ENCODE measurements at regions not wholly inside any gene's neighbourhood (a gene's known extent, or its start where the extent isn't known, plus 50 kb on each side); places are given as distances from the start of the nearest gene placed in this dataset.
"Not testable (repeated sequence)": the region's sequence is repeated elsewhere in the genome, so short reads cannot be mapped to it uniquely, and the experiment has no call there.

GRCh38 chr5:18517641-18518380 lies 883.6 kb downstream of the TAF11L14 start:
- DNase-seq (ENCODE audit: low read depth in 2 of 2, low spot score in 1 of 2), result no peak

- DNase-seq (ENCODE audit: low read depth in 2 of 2, low spot score in 1 of 2), result no peak
These were observed 889.1 kb downstream of the TAF11L14 start for GRCh38 chr5:18523380-18523779.

- DNase-seq (ENCODE audit: low read depth in 2 of 2, low spot score in 1 of 2), result no peak
These were observed 892.6 kb downstream of the TAF11L14 start for GRCh38 chr5:18526792-18527405.

GRCh38 chr5:18533137-18533536 lies 898.9 kb downstream of the TAF11L14 start:
- no peak for DNase-seq (ENCODE audit: low read depth in 2 of 2, low spot score in 1 of 2)

- DNase-seq (ENCODE audit: low read depth in 2 of 2, low spot score in 1 of 2), result no peak
These were observed 899.9 kb downstream of the TAF11L14 start for GRCh38 chr5:18534119-18534518.

DNA sequence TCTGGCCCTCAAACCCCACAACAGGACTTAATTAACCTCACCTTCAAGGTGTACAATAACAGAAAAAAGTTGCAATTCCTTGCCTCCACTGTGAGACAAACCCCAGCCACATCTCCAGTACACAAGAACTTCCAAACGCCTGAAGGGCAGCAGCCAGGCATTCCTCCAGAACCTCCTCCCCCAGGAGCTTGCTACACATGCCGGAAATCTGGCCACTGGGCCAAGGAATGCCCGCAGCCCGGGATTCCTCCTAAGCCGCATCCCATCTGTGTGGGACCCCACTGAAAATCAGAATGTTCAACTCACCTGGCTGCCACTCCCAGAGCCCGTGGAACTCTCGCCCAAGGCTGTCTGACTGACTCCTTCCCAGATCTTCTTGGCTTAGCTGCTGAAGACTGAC lies 901.5 kb downstream of the TAF11L14 start:
- DNase-seq (ENCODE audit: low read depth in 2 of 2, low spot score in 1 of 2), result not testable (repeated sequence)

GRCh38 chr5:18544421-18544820 lies 910.2 kb downstream of the TAF11L14 start:
- no peak for DNase-seq (ENCODE audit: low read depth in 2 of 2, low spot score in 1 of 2)

DNA sequence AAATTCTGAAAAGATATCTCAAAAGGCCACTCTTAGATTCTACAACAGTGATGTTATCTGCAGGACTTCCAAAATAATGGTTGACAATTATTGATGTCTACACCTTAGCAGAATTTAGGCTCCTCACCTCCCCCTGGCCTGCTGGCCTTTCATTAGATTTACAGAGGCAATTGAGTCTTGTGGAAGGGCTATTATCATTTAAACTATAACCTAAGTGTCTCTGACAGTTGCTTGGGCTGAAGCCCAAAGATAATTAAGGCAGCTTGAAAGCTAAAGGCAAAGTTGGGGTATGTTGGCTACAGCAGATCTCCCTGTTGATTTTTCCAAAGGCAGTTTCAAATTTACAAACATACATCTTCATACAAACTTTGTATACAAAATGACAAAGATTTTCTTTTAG lies 912.3 kb downstream of the TAF11L14 start:
- DNase-seq (ENCODE audit: low read depth in 2 of 2, low spot score in 1 of 2), result no peak

- DNase-seq (ENCODE audit: low read depth in 2 of 2, low spot score in 1 of 2), result no peak
These were observed 917.5 kb downstream of the TAF11L14 start for GRCh38 chr5:18551716-18552115.

GRCh38 chr5:18553269-18553668 lies 919.0 kb downstream of the TAF11L14 start:
- DNase-seq (ENCODE audit: low read depth in 2 of 2, low spot score in 1 of 2), result no peak

- DNase-seq (ENCODE audit: low read depth in 2 of 2, low spot score in 1 of 2), result no peak
These were observed 926.3 kb downstream of the TAF11L14 start for GRCh38 chr5:18560602-18561001.

GRCh38 chr5:18563853-18564252 lies 929.6 kb downstream of the TAF11L14 start:
- DNase-seq (ENCODE audit: low read depth in 2 of 2, low spot score in 1 of 2), result no peak

DNA sequence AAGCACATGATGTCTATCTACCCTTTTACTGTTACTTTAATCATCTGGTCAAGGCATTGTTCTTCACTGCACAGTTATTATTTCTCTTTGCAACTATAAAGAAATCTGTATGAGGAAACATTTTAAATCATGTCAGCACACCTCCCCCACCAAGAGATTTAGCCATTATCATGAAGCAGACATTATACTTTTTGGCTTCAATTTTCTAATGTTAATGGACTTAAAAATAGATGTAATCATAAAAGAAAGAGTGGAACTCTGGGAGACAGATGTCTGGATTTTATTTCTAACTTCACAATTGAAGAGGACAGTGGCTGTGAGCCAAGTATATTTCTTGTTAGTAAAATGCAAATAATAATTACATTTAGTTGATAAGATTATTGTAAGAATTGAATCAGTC lies 932.4 kb downstream of the TAF11L14 start:
- no peak for DNase-seq (ENCODE audit: low read depth in 2 of 2, low spot score in 1 of 2)

- DNase-seq (ENCODE audit: low read depth in 2 of 2, low spot score in 1 of 2), result no peak
These were observed 942.3 kb downstream of the TAF11L14 start for GRCh38 chr5:18576586-18576985.

GRCh38 chr5:18601185-18601584 lies 966.9 kb downstream of the TAF11L14 start:
- DNase-seq (ENCODE audit: low read depth in 2 of 2, low spot score in 1 of 2), result no peak

GRCh38 chr5:18602402-18602801 lies 968.1 kb downstream of the TAF11L14 start:
- DNase-seq (ENCODE audit: low read depth in 2 of 2, low spot score in 1 of 2), result no peak

DNA sequence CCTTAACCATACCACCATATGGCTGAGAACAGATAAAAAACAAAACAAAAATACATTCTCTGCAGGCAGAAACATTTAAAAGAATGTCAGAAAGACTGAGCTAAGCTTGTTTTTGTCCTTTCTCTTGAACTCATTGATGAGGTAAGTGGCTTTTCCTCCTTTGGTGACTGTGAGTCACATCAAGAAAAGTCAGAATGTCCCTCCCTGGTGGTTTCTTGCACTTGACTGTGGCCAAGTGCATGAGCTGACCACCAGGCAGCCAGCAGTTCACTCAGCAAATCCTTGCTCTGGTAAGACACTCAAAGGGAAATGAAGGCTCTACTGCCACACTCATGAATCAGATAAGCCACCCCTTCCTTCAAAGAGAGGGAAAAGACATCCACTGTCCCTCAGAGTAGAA lies 970.9 kb downstream of the TAF11L14 start:
- no peak for DNase-seq (ENCODE audit: low read depth in 2 of 2, low spot score in 1 of 2)

DNA sequence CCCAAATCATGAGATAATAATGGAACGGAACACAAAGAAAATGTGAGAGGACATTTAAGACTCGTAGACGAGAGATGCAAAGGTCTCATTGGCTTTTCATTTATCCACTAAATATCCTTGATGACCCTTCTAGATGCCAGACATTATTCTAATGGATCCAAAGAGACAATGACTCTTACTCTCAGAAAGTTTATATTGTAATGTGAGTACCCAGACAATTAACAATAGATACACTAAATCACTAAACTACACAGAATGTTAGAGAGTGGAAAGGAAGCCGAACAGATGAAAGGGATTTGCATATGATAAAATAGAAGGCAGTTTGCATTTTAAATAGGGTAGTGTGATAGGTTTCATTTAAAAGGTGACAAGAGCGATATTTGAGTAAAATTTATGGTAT lies 973.3 kb downstream of the TAF11L14 start:
- DNase-seq (ENCODE audit: low read depth in 2 of 2, low spot score in 1 of 2), result no peak

GRCh38 chr5:18617191-18617590 lies 982.9 kb downstream of the TAF11L14 start:
- DNase-seq (ENCODE audit: low read depth in 2 of 2, low spot score in 1 of 2), result not testable (repeated sequence)

- DNase-seq (ENCODE audit: low read depth in 2 of 2, low spot score in 1 of 2), result no peak
These were observed 996.3 kb downstream of the TAF11L14 start for GRCh38 chr5:18630458-18631045.

GRCh38 chr5:18652404-18653215 lies 1018.4 kb downstream of the TAF11L14 start:
- DNase-seq (ENCODE audit: low read depth in 2 of 2, low spot score in 1 of 2), result no peak
